ENCODE measurements at regions not wholly inside any gene's neighbourhood (a gene's known extent, or its start where the extent isn't known, plus 50 kb on each side); places are given as distances from the start of the nearest gene placed in this dataset.
A peak's percentile ranks its signal among the peaks of the same experiment; 100 is the strongest.
"Not testable (repeated sequence)": the region's sequence is repeated elsewhere in the genome, so short reads cannot be mapped to it uniquely, and the experiment has no call there.

- DNase-seq (ENCODE audit: low read depth) = peak; percentile 68
Observed at GRCh38 chr11:86167499-86168164, 76.9 kb upstream of the EED start.

- DNase-seq (ENCODE audit: low read depth) = not testable (repeated sequence)
Observed at GRCh38 chr11:86166287-86166686, 78.3 kb upstream of the EED start.

GRCh38 chr11:86164106-86164505 is 80.4 kb upstream of the EED start:
- DNase-seq (ENCODE audit: low read depth) = no peak

- DNase-seq (ENCODE audit: low read depth) = peak; percentile 98
Observed at GRCh38 chr11:86163221-86163876, 81.2 kb upstream of the EED start.

GRCh38 chr11:86162239-86162638 is 82.3 kb upstream of the EED start:
- DNase-seq (ENCODE audit: low read depth) = peak; percentile 93

GRCh38 chr11:86161837-86162236 is 82.7 kb upstream of the EED start:
- no peak for DNase-seq (ENCODE audit: low read depth)

- DNase-seq (ENCODE audit: low read depth) = no peak
Observed at GRCh38 chr11:86161336-86161735, 83.2 kb upstream of the EED start.

GRCh38 chr11:86160541-86161149 is 83.9 kb upstream of the EED start:
- peak; percentile 88 for DNase-seq (ENCODE audit: low read depth)

GRCh38 chr11:86159581-86159891 is 85.0 kb upstream of the EED start:
- DNase-seq (ENCODE audit: low read depth) = no peak

GRCh38 chr11:86158704-86159580 is 85.6 kb upstream of the EED start:
- no peak for DNase-seq (ENCODE audit: low read depth)

GRCh38 chr11:86157797-86158378 is 86.7 kb upstream of the EED start:
- no peak for DNase-seq (ENCODE audit: low read depth)

GRCh38 chr11:86156397-86156955 is 87.6 kb upstream of the PICALM start:
- no peak for DNase-seq (ENCODE audit: low read depth)

GRCh38 chr11:86155200-86155844 is 86.4 kb upstream of the PICALM start:
- DNase-seq (ENCODE audit: low read depth) = no peak

- no peak for DNase-seq (ENCODE audit: low read depth)
Observed at GRCh38 chr11:86153439-86153838, 84.6 kb upstream of the PICALM start.

- no peak for DNase-seq (ENCODE audit: low read depth)
Observed at GRCh38 chr11:86152901-86153300, 84.0 kb upstream of the PICALM start.

GRCh38 chr11:86152006-86152862 is 83.3 kb upstream of the PICALM start:
- peak; percentile 85 for DNase-seq (ENCODE audit: low read depth)

GRCh38 chr11:86151174-86152005 is 82.5 kb upstream of the PICALM start:
- DNase-seq (ENCODE audit: low read depth) = peak; percentile 38

GRCh38 chr11:86150847-86151173 is 81.9 kb upstream of the PICALM start:
- DNase-seq (ENCODE audit: low read depth) = no peak

- no peak for DNase-seq (ENCODE audit: low read depth)
Observed at GRCh38 chr11:86149792-86150191, 80.9 kb upstream of the PICALM start.

GRCh38 chr11:86148345-86148747 is 79.5 kb upstream of the PICALM start:
- no peak for DNase-seq (ENCODE audit: low read depth)
